PFSK-1 (cell line): ENCODE measurements at regions not wholly inside any gene's neighbourhood (a gene's known extent, or its start where the extent isn't known, plus 50 kb on each side); places are given as distances from the start of the nearest gene placed in this dataset.

Experiments used
- POLR2AphosphoS5 ChIP-seq: IDR thresholded peaks from 2 replicates; pipeline ENCODE4 v1.6.1; 2012; ENCODE audit warnings: low read depth, mild to moderate bottlenecking, control low read depth, low read length, moderate library complexity
- SIN3A ChIP-seq: IDR thresholded peaks from 2 replicates; pipeline ENCODE4 v1.6.1; 2012; ENCODE audit warnings: mild to moderate bottlenecking, low read length, moderate library complexity, borderline replicate concordance; ENCODE audit not compliant: insufficient read depth
- TF ChIP-seq, protein P1 (sequence below), 2 experiments: IDR thresholded peaks; 2 replicates each; pipeline versions ENCODE4 v1.6.1 to v1.8.0; 2011 to 2012; ENCODE audit warnings: low read depth in 2 of 2, low read length in 2 of 2, control low read depth in 1 of 2, inconsistent platforms in 1 of 2, mild to moderate bottlenecking in 1 of 2, moderate library complexity in 1 of 2; ENCODE audit not compliant: insufficient read depth in 1 of 2

DNA sequence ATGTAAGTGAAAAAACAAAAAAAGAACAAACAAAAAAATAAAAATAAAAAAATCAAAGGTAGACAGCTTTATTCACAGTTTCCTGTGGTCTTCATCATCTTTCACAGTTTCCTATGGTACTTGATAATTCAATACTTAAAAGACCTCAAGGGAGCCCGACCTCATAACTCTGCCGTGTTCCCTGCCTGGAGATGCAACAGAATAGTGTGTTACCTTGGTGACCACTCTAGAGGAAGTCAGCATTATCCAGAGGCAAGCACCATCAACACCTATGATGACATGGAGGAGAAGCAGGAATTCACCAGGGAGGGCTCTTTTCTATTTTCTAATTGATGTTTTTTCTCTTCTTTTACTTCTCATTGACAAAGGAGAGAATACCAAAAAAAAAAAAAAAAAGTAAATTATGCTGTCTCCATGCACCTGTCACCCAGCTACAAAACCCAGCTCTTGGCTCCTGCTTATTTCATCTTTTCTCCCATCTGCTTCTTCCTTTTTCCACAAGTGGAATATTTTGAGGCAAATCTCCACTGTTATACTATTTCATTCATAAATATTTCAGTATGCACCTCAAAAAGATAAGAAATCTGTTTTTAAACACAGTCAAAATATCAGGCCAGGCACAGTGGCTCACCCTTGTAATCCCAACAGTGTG, 95.8 kb upstream of the STXBP5 start:
- TF ChIP-seq POLR2AphosphoS5 (no peak), SIN3A (no peak)
- TF ChIP-seq, protein P1, sequence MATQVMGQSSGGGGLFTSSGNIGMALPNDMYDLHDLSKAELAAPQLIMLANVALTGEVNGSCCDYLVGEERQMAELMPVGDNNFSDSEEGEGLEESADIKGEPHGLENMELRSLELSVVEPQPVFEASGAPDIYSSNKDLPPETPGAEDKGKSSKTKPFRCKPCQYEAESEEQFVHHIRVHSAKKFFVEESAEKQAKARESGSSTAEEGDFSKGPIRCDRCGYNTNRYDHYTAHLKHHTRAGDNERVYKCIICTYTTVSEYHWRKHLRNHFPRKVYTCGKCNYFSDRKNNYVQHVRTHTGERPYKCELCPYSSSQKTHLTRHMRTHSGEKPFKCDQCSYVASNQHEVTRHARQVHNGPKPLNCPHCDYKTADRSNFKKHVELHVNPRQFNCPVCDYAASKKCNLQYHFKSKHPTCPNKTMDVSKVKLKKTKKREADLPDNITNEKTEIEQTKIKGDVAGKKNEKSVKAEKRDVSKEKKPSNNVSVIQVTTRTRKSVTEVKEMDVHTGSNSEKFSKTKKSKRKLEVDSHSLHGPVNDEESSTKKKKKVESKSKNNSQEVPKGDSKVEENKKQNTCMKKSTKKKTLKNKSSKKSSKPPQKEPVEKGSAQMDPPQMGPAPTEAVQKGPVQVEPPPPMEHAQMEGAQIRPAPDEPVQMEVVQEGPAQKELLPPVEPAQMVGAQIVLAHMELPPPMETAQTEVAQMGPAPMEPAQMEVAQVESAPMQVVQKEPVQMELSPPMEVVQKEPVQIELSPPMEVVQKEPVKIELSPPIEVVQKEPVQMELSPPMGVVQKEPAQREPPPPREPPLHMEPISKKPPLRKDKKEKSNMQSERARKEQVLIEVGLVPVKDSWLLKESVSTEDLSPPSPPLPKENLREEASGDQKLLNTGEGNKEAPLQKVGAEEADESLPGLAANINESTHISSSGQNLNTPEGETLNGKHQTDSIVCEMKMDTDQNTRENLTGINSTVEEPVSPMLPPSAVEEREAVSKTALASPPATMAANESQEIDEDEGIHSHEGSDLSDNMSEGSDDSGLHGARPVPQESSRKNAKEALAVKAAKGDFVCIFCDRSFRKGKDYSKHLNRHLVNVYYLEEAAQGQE (IDR thresholded peaks at IDR 0.05; ENCODE audit: insufficient read depth in 1 of 2, low read depth in 2 of 2, low read length in 2 of 2) = no peak
